NCI-H146 (cell line): ENCODE measurements at regions not wholly inside any gene's neighbourhood (a gene's known extent, or its start where the extent isn't known, plus 50 kb on each side); places are given as distances from the start of the nearest gene placed in this dataset.
"Not testable (repeated sequence)": the region's sequence is repeated elsewhere in the genome, so short reads cannot be mapped to it uniquely, and the experiment has no call there.

ENCODE experiments used
- DNase-seq: peaks from one replicate; lab custom pipeline; 2025; lab: John Stamatoyannopoulos, UW

GRCh38 chr3:13194285-13195209 lies 121.3 kb upstream of the IQSEC1 start:
- peak; percentile 31 for DNase-seq

GRCh38 chr3:13193320-13194284 lies 120.4 kb upstream of the IQSEC1 start:
- peak; percentile 81 for DNase-seq

GRCh38 chr3:13192471-13193213 lies 119.4 kb upstream of the IQSEC1 start:
- peak; percentile 22 for DNase-seq

GRCh38 chr3:13191016-13191415 lies 117.8 kb upstream of the IQSEC1 start:
- no peak for DNase-seq

GRCh38 chr3:13190378-13190765 lies 117.1 kb upstream of the IQSEC1 start:
- DNase-seq, result no peak

- no peak for DNase-seq
Observed at GRCh38 chr3:13189639-13190377, 116.6 kb upstream of the IQSEC1 start.

GRCh38 chr3:13188975-13189374 lies 115.7 kb upstream of the IQSEC1 start:
- DNase-seq, result no peak

- DNase-seq, result no peak
Observed at GRCh38 chr3:13188181-13188779, 115.1 kb upstream of the IQSEC1 start.

GRCh38 chr3:13187593-13187992 lies 114.4 kb upstream of the IQSEC1 start:
- DNase-seq, result no peak

- DNase-seq, result no peak
Observed at GRCh38 chr3:13186435-13186815, 113.2 kb upstream of the IQSEC1 start.

- no peak for DNase-seq
Observed at GRCh38 chr3:13185737-13186434, 112.7 kb upstream of the IQSEC1 start.

GRCh38 chr3:13179582-13180210 lies 106.5 kb upstream of the IQSEC1 start:
- DNase-seq, result not testable (repeated sequence)

GRCh38 chr3:13179181-13179580 lies 106.0 kb upstream of the IQSEC1 start:
- no peak for DNase-seq

- no peak for DNase-seq
Observed at GRCh38 chr3:13178107-13178506, 104.9 kb upstream of the IQSEC1 start.

- DNase-seq, result no peak
Observed at GRCh38 chr3:13177641-13178040, 104.4 kb upstream of the IQSEC1 start.

- no peak for DNase-seq
Observed at GRCh38 chr3:13177236-13177635, 104.0 kb upstream of the IQSEC1 start.

- no peak for DNase-seq
Observed at GRCh38 chr3:13176445-13176844, 103.2 kb upstream of the IQSEC1 start.

- DNase-seq, result no peak
Observed at GRCh38 chr3:13174803-13175135, 101.5 kb upstream of the IQSEC1 start.

- no peak for DNase-seq
Observed at GRCh38 chr3:13174011-13174802, 101.0 kb upstream of the IQSEC1 start.
